DMS153 treated with DMSO at 0.1 percent for 48 hours (cell line): ENCODE measurements at regions not wholly inside any gene's neighbourhood (a gene's known extent, or its start where the extent isn't known, plus 50 kb on each side); places are given as distances from the start of the nearest gene placed in this dataset.

Experiments
- DNase-seq: peaks from one replicate; lab custom pipeline; 2025; ENCODE audit not compliant: unreplicated experiment; lab: John Stamatoyannopoulos, UW

- no peak for DNase-seq
Measured at GRCh38 chr14:87139299-87139698, 853.7 kb downstream of the GALC start.

- no peak for DNase-seq
Measured at GRCh38 chr14:87133073-87133801, 859.7 kb downstream of the GALC start.

GRCh38 chr14:87131879-87132278 lies 861.1 kb downstream of the GALC start:
- peak; percentile 2 for DNase-seq

GRCh38 chr14:87122166-87122565 lies 870.8 kb downstream of the GALC start:
- no peak for DNase-seq

- no peak for DNase-seq
Measured at GRCh38 chr14:87121716-87122115, 871.3 kb downstream of the GALC start.

GRCh38 chr14:87115234-87115633 lies 877.7 kb downstream of the GALC start:
- no peak for DNase-seq

- DNase-seq = no peak
Measured at GRCh38 chr14:87113286-87113685, 879.7 kb downstream of the GALC start.

GRCh38 chr14:87111741-87112140 lies 881.2 kb downstream of the GALC start:
- DNase-seq = no peak

- no peak for DNase-seq
Measured at GRCh38 chr14:87111126-87111525, 881.9 kb downstream of the GALC start.

GRCh38 chr14:87109271-87109670 lies 883.7 kb downstream of the GALC start:
- no peak for DNase-seq

- no peak for DNase-seq
Measured at GRCh38 chr14:87108726-87109125, 884.3 kb downstream of the GALC start.

GRCh38 chr14:87102811-87103378 lies 890.1 kb downstream of the GALC start:
- no peak for DNase-seq

GRCh38 chr14:87097015-87097414 lies 896.0 kb downstream of the GALC start:
- no peak for DNase-seq

GRCh38 chr14:87094913-87095312 lies 898.1 kb downstream of the GALC start:
- no peak for DNase-seq

GRCh38 chr14:87088588-87088987 lies 904.4 kb downstream of the GALC start:
- DNase-seq = no peak

- DNase-seq = no peak
Measured at GRCh38 chr14:87087881-87088280, 905.1 kb downstream of the GALC start.

- DNase-seq = no peak
Measured at GRCh38 chr14:87084908-87085307, 908.1 kb downstream of the GALC start.

- DNase-seq = no peak
Measured at GRCh38 chr14:87082917-87083316, 910.1 kb downstream of the GALC start.

- DNase-seq = no peak
Measured at GRCh38 chr14:87081004-87081403, 912.0 kb downstream of the GALC start.

GRCh38 chr14:87080146-87080545 lies 912.8 kb downstream of the GALC start:
- DNase-seq = no peak

- no peak for DNase-seq
Measured at GRCh38 chr14:87079416-87079815, 913.6 kb downstream of the GALC start.

- DNase-seq = no peak
Measured at GRCh38 chr14:87076922-87077321, 916.1 kb downstream of the GALC start.

- DNase-seq = no peak
Measured at GRCh38 chr14:87076146-87076545, 916.8 kb downstream of the GALC start.
